ENCODE measurements at regions not wholly inside any gene's neighbourhood (a gene's known extent, or its start where the extent isn't known, plus 50 kb on each side); places are given as distances from the start of the nearest gene placed in this dataset.

DNA sequence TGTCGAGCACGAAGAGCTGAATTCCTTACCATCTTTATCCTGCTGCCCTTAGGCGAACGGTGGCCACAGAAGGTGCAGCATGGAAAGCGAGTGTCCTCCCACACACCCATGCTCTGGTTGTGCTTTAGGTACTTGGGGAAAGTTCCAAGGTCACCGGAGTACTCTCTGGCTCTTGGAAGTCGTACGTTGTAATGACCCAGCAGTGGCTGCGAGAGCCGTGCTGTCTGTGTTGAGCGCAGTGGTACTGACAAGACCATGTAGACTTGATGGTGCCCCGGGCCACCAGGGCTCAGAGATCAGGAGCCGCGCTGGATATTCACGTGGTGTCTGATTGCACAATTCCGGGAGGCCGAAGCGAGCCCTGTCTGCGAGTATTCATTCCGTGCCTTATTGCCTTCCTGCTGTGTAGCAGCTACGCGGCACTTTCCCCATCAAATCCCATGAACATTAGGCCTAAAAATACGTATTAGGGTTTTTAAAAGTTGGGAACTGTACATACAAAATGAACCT is 222.0 kb downstream of the ZNF516 start:
- TF ChIP-seq, protein P1, sequence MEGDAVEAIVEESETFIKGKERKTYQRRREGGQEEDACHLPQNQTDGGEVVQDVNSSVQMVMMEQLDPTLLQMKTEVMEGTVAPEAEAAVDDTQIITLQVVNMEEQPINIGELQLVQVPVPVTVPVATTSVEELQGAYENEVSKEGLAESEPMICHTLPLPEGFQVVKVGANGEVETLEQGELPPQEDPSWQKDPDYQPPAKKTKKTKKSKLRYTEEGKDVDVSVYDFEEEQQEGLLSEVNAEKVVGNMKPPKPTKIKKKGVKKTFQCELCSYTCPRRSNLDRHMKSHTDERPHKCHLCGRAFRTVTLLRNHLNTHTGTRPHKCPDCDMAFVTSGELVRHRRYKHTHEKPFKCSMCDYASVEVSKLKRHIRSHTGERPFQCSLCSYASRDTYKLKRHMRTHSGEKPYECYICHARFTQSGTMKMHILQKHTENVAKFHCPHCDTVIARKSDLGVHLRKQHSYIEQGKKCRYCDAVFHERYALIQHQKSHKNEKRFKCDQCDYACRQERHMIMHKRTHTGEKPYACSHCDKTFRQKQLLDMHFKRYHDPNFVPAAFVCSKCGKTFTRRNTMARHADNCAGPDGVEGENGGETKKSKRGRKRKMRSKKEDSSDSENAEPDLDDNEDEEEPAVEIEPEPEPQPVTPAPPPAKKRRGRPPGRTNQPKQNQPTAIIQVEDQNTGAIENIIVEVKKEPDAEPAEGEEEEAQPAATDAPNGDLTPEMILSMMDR (IDR thresholded peaks at IDR 0.05), result no peak
- no peak for TF ChIP-seq POLR2A (IDR thresholded peaks at IDR 0.05)
